ENCODE measurements at regions not wholly inside any gene's neighbourhood (a gene's known extent, or its start where the extent isn't known, plus 50 kb on each side); places are given as distances from the start of the nearest gene placed in this dataset.

- TF ChIP-seq CTCF (IDR thresholded peaks at IDR 0.05; ENCODE audit: low read depth, low read length, missing control alignments): no peak
- no peak overlapping the region for H3K4me3 ChIP-seq (replicated peaks; ENCODE audit: low read depth, low read length)
- no peak for DNase-seq (ENCODE audit: extremely low read depth, low read depth)
Observed at GRCh38 chr3:111485086-111485485, 56.9 kb upstream of the CD96 start.
